ENCODE measurements at regions not wholly inside any gene's neighbourhood (a gene's known extent, or its start where the extent isn't known, plus 50 kb on each side); places are given as distances from the start of the nearest gene placed in this dataset.

- no peak for DNase-seq (ENCODE audit: low spot score)
- intact Hi-C loops (cut with DNase I): no loop called here
- ATAC-seq: no peak
Observed at GRCh38 chr9:7970681-7971330, 171.2 kb upstream of the DMAC1 start.

- no peak for DNase-seq (ENCODE audit: low spot score)
- intact Hi-C loops (cut with DNase I): no loop called here
- ATAC-seq: no peak
Observed at GRCh38 chr9:7968687-7969086, 169.1 kb upstream of the DMAC1 start.

- no peak for ATAC-seq
- intact Hi-C loops (cut with DNase I): no loop called here
- no peak for DNase-seq (ENCODE audit: low spot score)
Observed at GRCh38 chr9:7967851-7968250, 168.3 kb upstream of the DMAC1 start.

GRCh38 chr9:7967093-7967827 is 167.7 kb upstream of the DMAC1 start:
- DNase-seq (ENCODE audit: low spot score) (no peak), ATAC-seq (no peak)
- intact Hi-C loops (cut with DNase I): no loop called here

- ATAC-seq: no peak
- intact Hi-C loops (cut with DNase I): no loop called here
- no peak for DNase-seq (ENCODE audit: low spot score)
Observed at GRCh38 chr9:7965063-7965462, 165.5 kb upstream of the DMAC1 start.

- DNase-seq (ENCODE audit: low spot score) (no peak), ATAC-seq (no peak)
- intact Hi-C loops (cut with DNase I): no loop called here
Observed at GRCh38 chr9:7963026-7963425, 163.4 kb upstream of the DMAC1 start.

GRCh38 chr9:7961076-7961475 is 161.5 kb upstream of the DMAC1 start:
- ATAC-seq: no peak
- intact Hi-C loops (cut with DNase I): no loop called here

GRCh38 chr9:7960320-7961050 is 160.9 kb upstream of the DMAC1 start:
- intact Hi-C loops (cut with DNase I): no loop called here
- ATAC-seq: no peak

More at GRCh38 chr9:7961076-7961475, 161.5 kb upstream of the DMAC1 start:
- no peak for DNase-seq (ENCODE audit: low spot score)

GRCh38 chr9:7957803-7958202 is 158.2 kb upstream of the DMAC1 start:
- ATAC-seq (no peak), DNase-seq (ENCODE audit: low spot score) (no peak)
- intact Hi-C loops (cut with DNase I): no loop called here

More at GRCh38 chr9:7960320-7961050, 160.9 kb upstream of the DMAC1 start:
- no peak for DNase-seq (ENCODE audit: low spot score)

GRCh38 chr9:7947577-7947976 is 148.0 kb upstream of the DMAC1 start:
- intact Hi-C loops (cut with DNase I): no loop called here
- ATAC-seq (no peak), DNase-seq (ENCODE audit: low spot score) (no peak)

GRCh38 chr9:7946458-7946857 is 146.9 kb upstream of the DMAC1 start:
- DNase-seq (ENCODE audit: low spot score) (no peak), ATAC-seq (no peak)
- intact Hi-C loops (cut with DNase I): no loop called here

- no peak for DNase-seq (ENCODE audit: low spot score)
- intact Hi-C loops (cut with DNase I): no loop called here
- ATAC-seq: no peak
Observed at GRCh38 chr9:7944572-7944971, 145.0 kb upstream of the DMAC1 start.

- intact Hi-C loops (cut with DNase I): no loop called here
- DNase-seq (ENCODE audit: low spot score): no peak
- no peak for ATAC-seq
Observed at GRCh38 chr9:7937761-7938491, 138.3 kb upstream of the DMAC1 start.

- no peak for ATAC-seq
- intact Hi-C loops (cut with DNase I): no loop called here
- DNase-seq (ENCODE audit: low spot score): no peak
Observed at GRCh38 chr9:7936996-7937395, 137.4 kb upstream of the DMAC1 start.

- no peak for DNase-seq (ENCODE audit: low spot score)
- intact Hi-C loops (cut with DNase I): no loop called here
- ATAC-seq: no peak
Observed at GRCh38 chr9:7936163-7936562, 136.6 kb upstream of the DMAC1 start.

- ATAC-seq: no peak
- intact Hi-C loops (cut with DNase I): no loop called here
- DNase-seq (ENCODE audit: low spot score): no peak
Observed at GRCh38 chr9:7935681-7936080, 136.1 kb upstream of the DMAC1 start.

GRCh38 chr9:7932767-7933166 is 133.2 kb upstream of the DMAC1 start:
- no peak for ATAC-seq
- intact Hi-C loops (cut with DNase I): no loop called here
- no peak for DNase-seq (ENCODE audit: low spot score)

- intact Hi-C loops (cut with DNase I): no loop called here
- ATAC-seq (no peak), DNase-seq (ENCODE audit: low spot score) (no peak)
Observed at GRCh38 chr9:7930613-7931012, 131.0 kb upstream of the DMAC1 start.

GRCh38 chr9:7921545-7922197 is 122.1 kb upstream of the DMAC1 start:
- ATAC-seq: no peak

More at GRCh38 chr9:7921545-7922197, 122.1 kb upstream of the DMAC1 start:
- DNase-seq (ENCODE audit: low spot score): no peak
- intact Hi-C loops (cut with DNase I): no loop called here

All from sciatic nerve (tissue), 2 donors.